Lower leg skin (tissue), 4 donors: ENCODE measurements at regions not wholly inside any gene's neighbourhood (a gene's known extent, or its start where the extent isn't known, plus 50 kb on each side); places are given as distances from the start of the nearest gene placed in this dataset.
"Not testable (repeated sequence)": the region's sequence is repeated elsewhere in the genome, so short reads cannot be mapped to it uniquely, and the experiment has no call there.

Experiments
- DNase-seq, 2 donors: peaks; one replicate each; pipeline ENCODE4 v3.0.0-alpha.2; 2019; ENCODE audit warnings: low spot score in 2 of 2
- H3K4me3 ChIP-seq: fragments of 200-600 bp; sonication (generic); 2 replicates; pipeline ENCODE4 v1.5.1; 2017; ENCODE audit warnings: mild to moderate bottlenecking, low read depth; ENCODE audit not compliant: poor library complexity, severe bottlenecking
- CTCF ChIP-seq, 3 donors: fragments of 450-650 bp; IDR thresholded peaks; one replicate each; pipeline ENCODE4 v1.5.1; 2016; ENCODE audit warnings: antibody characterized with exemption in 3 of 3, mild to moderate bottlenecking in 3 of 3, moderate library complexity in 2 of 3
- POLR2A ChIP-seq, 2 donors: fragments of 450-650 bp; IDR thresholded peaks; one replicate each; pipeline ENCODE4 v1.6.1; 2016 to 2017; ENCODE audit warnings: antibody characterized with exemption in 2 of 2, mild to moderate bottlenecking in 1 of 2, moderate library complexity in 1 of 2
- WGBS, 2 donors: methylation state at CpG; one replicate each; pipeline ENCODE4 v1.1.5; 2018; 5-methylcytosine and 5-hydroxymethylcytosine counted together
- intact Hi-C: fragments of 100-400 bp; cut with DNase I; formaldehyde crosslinking; loops from one replicate; pipeline ENCODE4 v1.15.0; 2023; ENCODE audit warnings: low total_unique reads

- WGBS, 2 donors: 21 to 45% methylated on average over 1 of the region's 1 CpG
- H3K4me3 ChIP-seq: no peak overlapping the region
- intact Hi-C loops: no loop called here
- TF ChIP-seq CTCF (IDR thresholded peaks at IDR 0.05) (no peak), POLR2A (IDR thresholded peaks at IDR 0.05) (no peak)
- DNase-seq: no peak
Observed at GRCh38 chr12:127809275-127809674, 457.7 kb upstream of the TMEM132C start.

GRCh38 chr12:127810041-127810440, 456.9 kb upstream of the TMEM132C start:
- peak in 1 of 2 donors; percentile 22 for DNase-seq
- intact Hi-C loops: no loop called here
- TF ChIP-seq POLR2A (IDR thresholded peaks at IDR 0.05) (no peak), CTCF (IDR thresholded peaks at IDR 0.05) (no peak)
- H3K4me3 ChIP-seq: no peak overlapping the region
- WGBS, 2 donors: 46 to 47% methylated on average over 4 of the region's 4 CpGs

GRCh38 chr12:127810459-127810858, 456.5 kb upstream of the TMEM132C start:
- 28 to 33% methylated on average over 4 of the region's 4 CpGs for WGBS, 2 donors
- intact Hi-C loops, H3K4me3 ChIP-seq, DNase-seq: not testable (repeated sequence)

- WGBS, 2 donors: 9 to 11% methylated on average over 7 of the region's 7 CpGs
- no peak for DNase-seq
- H3K4me3 ChIP-seq: no peak overlapping the region
- intact Hi-C loops: no loop called here
- TF ChIP-seq POLR2A (IDR thresholded peaks at IDR 0.05) (no peak), CTCF (IDR thresholded peaks at IDR 0.05) (no peak)
Observed at GRCh38 chr12:127811988-127812387, 455.0 kb upstream of the TMEM132C start.

GRCh38 chr12:127813147-127813546, 453.8 kb upstream of the TMEM132C start:
- intact Hi-C loops: no loop called here
- TF ChIP-seq POLR2A (IDR thresholded peaks at IDR 0.05) (no peak), CTCF (IDR thresholded peaks at IDR 0.05) (no peak)
- no peak for DNase-seq
- H3K4me3 ChIP-seq: no peak overlapping the region
- WGBS, 2 donors: 78 to 87% methylated on average over 2 of the region's 2 CpGs

- TF ChIP-seq CTCF (IDR thresholded peaks at IDR 0.05) (no peak), POLR2A (IDR thresholded peaks at IDR 0.05) (no peak)
- 71 to 73% methylated on average over 4 of the region's 4 CpGs for WGBS, 2 donors
- no peak overlapping the region for H3K4me3 ChIP-seq
- intact Hi-C loops: no loop called here
- no peak for DNase-seq
Observed at GRCh38 chr12:127819056-127819455, 447.9 kb upstream of the TMEM132C start.
